ENCODE measurements at regions not wholly inside any gene's neighbourhood (a gene's known extent, or its start where the extent isn't known, plus 50 kb on each side); places are given as distances from the start of the nearest gene placed in this dataset.

GRCh38 chr9:93812410-93812668 lies 142.8 kb downstream of the BARX1 start:
- TF ChIP-seq CTCF (IDR thresholded peaks at IDR 0.05; ENCODE audit: insufficient read depth, low read length) (no peak), SPI1 (IDR thresholded peaks at IDR 0.05; ENCODE audit: borderline replicate concordance, low read depth) (no peak), GABPA (IDR thresholded peaks at IDR 0.05; ENCODE audit: low read depth) (no peak)

All from HL-60 (cell line).